T-helper 2 cell treated with Interferon-gamma antibody and Interleukin-4, amounts not matched to agents 5 μg/mL and 100 μg/mL, for 36 hours (primary cell): ENCODE measurements at regions not wholly inside any gene's neighbourhood (a gene's known extent, or its start where the extent isn't known, plus 50 kb on each side); places are given as distances from the start of the nearest gene placed in this dataset.
"Not testable (repeated sequence)": the region's sequence is repeated elsewhere in the genome, so short reads cannot be mapped to it uniquely, and the experiment has no call there.

Experiments
- DNase-seq: peaks from one replicate; pipeline ENCODE4 v3.0.0; 2021; ENCODE audit warnings: low spot score
- H3K27ac Mint-ChIP-seq: one replicate; pipeline ENCODE4 v1.8.0; 2021; ENCODE audit warnings: mild to moderate bottlenecking, mixed read lengths
- H3K27me3 Mint-ChIP-seq: one replicate; pipeline ENCODE4 v1.8.0; 2021; ENCODE audit warnings: low read depth, mixed read lengths
- H3K36me3 Mint-ChIP-seq: one replicate; pipeline ENCODE4 v1.8.0; 2021; ENCODE audit warnings: low read depth, mixed read lengths
- H3K4me1 Mint-ChIP-seq: one replicate; pipeline ENCODE4 v1.8.0; 2021; ENCODE audit warnings: low read depth, mixed read lengths
- H3K4me3 Mint-ChIP-seq: one replicate; pipeline ENCODE4 v1.8.0; 2022; ENCODE audit warnings: mild to moderate bottlenecking, moderate library complexity, mixed read lengths
- H3K9me3 Mint-ChIP-seq: one replicate; pipeline ENCODE4 v1.8.0; 2021; ENCODE audit warnings: mixed read lengths

DNA sequence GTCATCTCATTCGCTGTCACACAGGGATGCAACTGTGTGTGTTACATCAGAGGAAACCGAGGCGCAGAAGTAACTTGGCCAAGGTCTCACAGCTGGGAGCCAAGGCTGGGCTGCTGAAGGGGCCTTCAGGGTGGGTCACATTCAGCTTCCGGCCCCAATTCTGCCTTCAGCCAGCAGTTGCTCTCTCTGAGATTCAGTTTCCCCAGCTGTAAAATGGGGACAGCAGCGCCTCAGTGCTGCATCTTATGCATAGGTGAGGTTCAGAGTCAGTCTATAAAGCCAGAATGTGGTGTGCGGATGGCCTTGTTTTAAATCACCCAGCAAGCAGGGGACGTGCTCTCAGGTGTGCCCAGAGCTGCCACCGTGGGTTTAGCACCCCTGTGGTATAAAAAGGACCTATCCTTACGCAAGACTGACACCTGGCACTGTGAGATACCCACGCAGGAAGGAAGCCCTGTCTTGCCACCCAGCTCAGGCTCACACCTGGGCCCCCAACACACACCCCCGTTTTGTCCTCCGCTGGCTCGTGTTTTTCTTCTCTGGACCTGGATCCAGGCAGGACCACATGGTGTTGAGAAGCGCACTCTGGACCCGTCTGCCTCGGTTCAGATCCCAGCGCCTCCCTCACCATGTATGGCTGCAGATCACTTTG is 94.6 kb upstream of the GSE1 start:
- Mint-ChIP-seq H3K9me3 (no peaks in the 10 kb centered on the region), H3K27ac (no peak overlapping the region), H3K4me1 (no peaks in the 10 kb centered on the region), H3K36me3 (no peaks in the 10 kb centered on the region), H3K27me3 (no peaks in the 10 kb centered on the region), H3K4me3 (no peak overlapping the region)
- DNase-seq, result no peak

DNA sequence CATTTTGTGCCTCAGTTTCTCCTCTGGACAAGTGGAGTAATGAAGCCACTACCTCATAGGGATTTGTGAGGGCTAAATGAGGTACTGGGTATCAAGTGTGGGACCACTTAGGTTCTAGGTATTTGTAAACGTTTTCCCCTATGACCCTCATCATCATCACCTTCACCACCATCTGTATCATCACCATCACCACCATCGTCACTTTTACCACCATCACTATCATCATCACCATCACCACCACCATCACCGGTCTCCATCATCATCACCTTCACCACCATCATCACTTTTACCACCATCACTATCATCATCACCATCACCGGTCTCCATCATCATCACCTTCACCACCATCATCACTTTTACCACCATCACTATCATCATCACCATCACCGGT is 94.1 kb upstream of the GSE1 start:
- DNase-seq, H3K36me3 Mint-ChIP-seq, H3K4me1 Mint-ChIP-seq, H3K27ac Mint-ChIP-seq, H3K9me3 Mint-ChIP-seq, H3K4me3 Mint-ChIP-seq, H3K27me3 Mint-ChIP-seq: not testable (repeated sequence)

DNA sequence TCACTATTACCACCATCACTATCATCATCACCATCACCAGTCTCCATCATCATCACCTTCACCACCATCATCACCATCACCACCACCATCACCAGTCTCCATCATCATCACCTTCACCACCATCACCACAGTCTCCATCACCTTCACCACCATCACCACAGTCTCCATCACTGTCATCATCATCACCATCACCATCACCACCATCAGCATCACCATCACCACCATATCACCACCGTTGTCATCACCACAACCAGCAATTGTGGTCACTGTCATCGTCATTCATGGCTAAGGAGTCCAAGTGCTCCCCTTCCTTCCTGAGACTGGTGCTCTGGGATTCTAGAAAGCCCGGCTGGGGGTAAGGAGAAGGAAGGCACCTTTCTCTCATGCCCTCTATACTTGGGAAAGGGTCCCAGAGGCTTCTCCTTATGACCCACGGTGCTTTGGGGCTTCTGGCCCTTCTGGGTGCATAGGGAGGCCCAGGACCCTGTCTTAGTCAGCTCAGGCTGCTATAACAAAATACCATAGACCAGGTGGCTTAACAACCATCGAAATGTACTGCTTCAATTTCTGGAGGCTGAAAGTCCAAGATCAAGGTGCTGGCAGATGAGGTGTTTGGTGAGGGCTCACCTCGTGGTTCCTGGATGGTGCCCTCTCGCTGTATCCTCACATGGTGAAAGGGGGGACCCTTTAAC is 93.4 kb upstream of the GSE1 start:
- DNase-seq, result no peak
- H3K27ac Mint-ChIP-seq, result no peak overlapping the region
- H3K4me3 Mint-ChIP-seq, result no peak overlapping the region
- H3K27me3 Mint-ChIP-seq, result no peaks in the 10 kb centered on the region
- no peaks in the 10 kb centered on the region for H3K36me3 Mint-ChIP-seq
- H3K9me3 Mint-ChIP-seq, result no peaks in the 10 kb centered on the region
- H3K4me1 Mint-ChIP-seq, result no peaks in the 10 kb centered on the region

DNA sequence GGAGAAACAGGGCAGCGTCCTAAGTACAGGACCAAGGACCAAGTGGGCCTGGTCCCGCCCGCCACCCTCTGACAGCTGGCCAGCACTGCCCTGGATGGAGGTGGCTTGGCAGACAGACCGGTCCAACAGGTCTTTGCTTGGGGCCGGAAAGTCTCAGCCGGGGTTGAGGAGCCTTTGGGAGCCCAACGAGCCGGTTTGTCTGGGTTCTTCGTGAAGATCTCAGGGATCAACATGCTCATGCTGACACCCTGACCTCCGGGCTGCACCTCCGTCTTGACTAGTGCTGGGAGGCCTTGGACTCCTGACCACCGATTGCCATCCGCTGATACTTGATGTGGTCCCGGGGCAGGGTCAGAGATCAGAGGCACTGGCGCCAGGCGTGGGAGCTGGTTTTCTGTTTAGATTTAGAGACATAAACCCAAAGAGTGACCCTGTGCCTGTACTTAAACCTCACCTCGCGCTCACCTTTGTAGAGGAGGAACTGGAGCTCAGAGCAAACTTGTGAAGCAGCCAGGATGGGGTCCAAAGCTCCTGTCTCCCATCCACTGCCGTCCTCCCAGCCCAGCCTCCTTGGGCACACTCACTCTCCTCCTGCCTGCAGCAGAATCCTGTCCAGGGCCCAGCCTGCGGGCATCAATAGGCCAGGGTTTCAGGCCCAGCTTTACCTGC is 92.1 kb upstream of the GSE1 start:
- Mint-ChIP-seq H3K9me3 (no peaks in the 10 kb centered on the region), H3K4me3 (no peak overlapping the region), H3K36me3 (no peaks in the 10 kb centered on the region)

DNA sequence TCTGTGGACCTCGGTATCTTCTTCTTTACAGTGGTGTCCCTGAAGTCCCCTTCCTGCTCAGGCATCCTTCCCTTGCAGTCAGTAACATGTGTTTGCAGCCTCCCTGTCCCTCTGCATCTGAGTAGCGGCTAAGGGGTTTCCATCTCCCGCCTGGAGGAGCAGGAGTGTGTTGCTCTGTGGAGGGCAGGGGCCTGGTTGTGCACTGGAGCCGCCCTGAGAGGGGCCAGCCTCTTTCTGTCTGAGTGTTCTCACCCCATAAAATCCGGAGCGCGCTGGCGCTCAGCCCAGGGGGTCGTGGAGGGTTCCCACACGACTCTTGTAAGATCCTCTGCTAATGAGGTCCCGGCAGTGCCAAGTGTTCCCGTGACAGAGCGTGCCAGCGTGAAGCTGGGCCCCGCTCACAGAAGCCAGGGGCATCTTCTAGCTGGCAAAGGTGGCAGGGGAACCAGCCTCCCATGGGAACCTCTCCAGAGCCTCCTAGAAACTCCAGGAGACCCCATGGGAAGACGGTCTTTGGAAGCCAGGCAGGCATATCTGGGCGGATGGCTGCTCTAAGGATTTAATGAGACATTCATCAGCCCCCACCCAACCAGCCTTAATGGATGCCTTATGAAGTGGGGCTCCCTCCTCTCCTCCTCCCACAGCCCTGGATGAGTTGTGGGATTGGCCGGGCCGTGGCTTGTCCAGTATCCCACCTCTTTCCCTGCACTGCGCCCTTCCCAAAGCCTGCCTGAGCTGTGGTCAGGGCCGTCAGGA is 91.4 kb upstream of the GSE1 start:
- Mint-ChIP-seq H3K4me1 (no peaks in the 10 kb centered on the region), H3K27ac (no peak overlapping the region), H3K36me3 (no peaks in the 10 kb centered on the region), H3K27me3 (no peaks in the 10 kb centered on the region), H3K4me3 (no peak overlapping the region), H3K9me3 (no peaks in the 10 kb centered on the region)
- no peak for DNase-seq

More for the DNA sequence above, 92.1 kb upstream of the GSE1 start:
- no peak for DNase-seq
- Mint-ChIP-seq H3K27ac (no peak overlapping the region), H3K4me1 (no peaks in the 10 kb centered on the region), H3K27me3 (no peaks in the 10 kb centered on the region)

DNA sequence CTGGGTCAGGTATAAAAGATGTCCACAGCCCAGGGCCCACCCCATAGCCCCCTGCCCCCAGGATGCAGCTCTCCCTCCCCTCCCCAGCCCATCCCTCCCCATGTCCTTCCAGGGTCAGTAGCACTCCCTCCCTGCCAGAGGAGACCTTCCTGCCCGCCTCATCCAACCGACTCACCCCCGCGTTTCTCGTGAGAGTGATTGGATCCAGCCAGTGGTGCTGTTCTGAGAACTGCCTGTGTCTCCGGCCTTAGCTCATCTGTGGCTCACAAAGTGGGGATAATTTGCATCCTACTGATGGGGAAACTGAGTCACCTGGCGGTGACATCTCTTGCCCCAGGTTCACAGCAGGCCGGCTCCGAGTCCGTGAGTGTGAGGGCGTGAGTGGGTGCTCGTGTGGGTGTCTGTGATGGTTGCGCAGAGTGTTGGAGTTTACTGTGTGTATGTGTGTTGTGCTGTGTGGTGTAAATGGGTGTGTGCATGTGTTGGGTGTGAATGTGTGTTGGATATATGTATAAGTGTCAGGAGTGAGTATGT is 90.7 kb upstream of the GSE1 start:
- no peaks in the 10 kb centered on the region for H3K36me3 Mint-ChIP-seq

DNA sequence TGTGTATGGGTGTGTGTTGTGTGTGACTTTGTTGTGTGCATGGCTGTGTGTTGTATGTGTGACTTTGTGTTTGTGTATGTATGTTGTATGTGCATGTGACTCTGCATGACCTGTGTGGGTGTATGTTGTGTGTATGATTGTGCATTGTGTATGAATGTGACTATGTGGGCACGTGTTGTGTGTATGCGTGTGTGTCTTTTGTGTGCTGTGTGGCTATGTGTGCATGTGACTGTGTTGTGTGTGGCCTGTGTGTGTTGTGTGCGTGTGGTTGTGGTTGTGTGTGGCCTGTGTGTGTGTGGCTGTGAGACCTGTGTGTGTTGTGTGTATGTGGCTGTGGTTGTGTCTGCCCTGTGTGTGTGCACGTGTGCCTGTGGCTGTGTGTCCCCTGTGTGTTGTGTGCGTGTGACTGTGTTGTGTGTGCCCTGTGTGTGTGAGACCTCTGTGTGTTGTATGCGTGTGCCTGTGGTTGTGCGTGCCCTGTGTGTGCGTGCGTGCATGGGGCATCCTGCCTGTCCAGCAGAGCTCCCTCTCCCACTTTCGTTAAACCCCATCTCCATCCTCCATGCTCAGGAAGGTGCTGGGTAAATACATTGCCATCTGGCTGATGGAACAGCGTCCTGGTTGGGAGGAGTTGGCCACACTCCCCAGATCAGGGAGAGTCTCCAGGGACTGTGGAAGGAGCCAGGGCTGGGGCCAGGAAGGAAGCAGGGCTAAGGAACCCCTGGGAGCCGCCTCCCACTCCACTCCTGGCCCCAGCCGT is 90.1 kb upstream of the GSE1 start:
- Mint-ChIP-seq H3K9me3 (no peaks in the 10 kb centered on the region), H3K36me3 (no peaks in the 10 kb centered on the region), H3K27me3 (no peaks in the 10 kb centered on the region), H3K4me3 (no peak overlapping the region), H3K27ac (no peak overlapping the region), H3K4me1 (no peaks in the 10 kb centered on the region)
- DNase-seq, result no peak

More for the DNA sequence above, 90.7 kb upstream of the GSE1 start:
- H3K4me1 Mint-ChIP-seq, result no peaks in the 10 kb centered on the region
- DNase-seq, result no peak
- H3K27me3 Mint-ChIP-seq, result no peaks in the 10 kb centered on the region
- H3K4me3 Mint-ChIP-seq, result no peak overlapping the region
- no peaks in the 10 kb centered on the region for H3K9me3 Mint-ChIP-seq
- H3K27ac Mint-ChIP-seq, result no peak overlapping the region

DNA sequence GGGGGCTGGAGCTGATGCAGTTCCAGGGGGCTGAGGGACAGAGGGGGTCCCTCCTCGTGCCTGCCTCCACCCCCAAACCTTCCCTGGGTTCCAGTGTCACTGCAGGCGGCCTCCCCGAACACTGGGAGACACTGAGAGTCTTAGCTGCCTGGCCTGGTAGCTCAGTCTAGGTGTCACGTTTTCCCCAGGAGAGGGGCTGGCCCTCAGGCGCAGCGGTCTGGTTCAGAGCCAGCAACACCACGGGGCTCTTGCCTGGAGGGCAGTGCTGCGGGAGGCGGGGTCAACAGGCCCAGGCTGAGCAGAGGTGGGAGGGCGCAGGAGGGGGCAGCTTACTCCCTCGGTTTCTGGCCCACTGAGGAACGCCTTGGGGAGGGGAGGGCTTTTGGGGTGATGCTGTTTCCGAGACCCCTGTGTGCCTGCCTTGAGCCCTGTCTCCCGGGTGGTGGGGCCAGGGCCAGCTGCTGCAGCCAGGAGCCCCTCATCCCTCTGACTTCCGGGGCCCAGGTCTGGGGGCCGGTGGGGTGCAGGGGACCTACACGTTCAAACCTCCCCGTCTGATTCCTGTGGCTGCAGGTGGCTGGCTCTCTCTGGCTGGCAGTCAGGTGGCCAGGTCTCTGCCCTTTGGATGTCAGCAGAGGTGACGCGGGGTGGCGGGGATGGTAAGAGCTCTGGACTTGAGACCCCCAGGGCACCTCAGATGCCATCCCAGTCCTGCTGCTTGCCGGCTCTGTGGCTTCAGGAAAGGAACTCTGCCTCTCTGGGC is 89.3 kb upstream of the GSE1 start:
- Mint-ChIP-seq H3K27me3 (no peaks in the 10 kb centered on the region), H3K36me3 (no peaks in the 10 kb centered on the region), H3K4me3 (no peak overlapping the region), H3K4me1 (no peaks in the 10 kb centered on the region), H3K9me3 (no peaks in the 10 kb centered on the region), H3K27ac (no peak overlapping the region)
- no peak for DNase-seq

DNA sequence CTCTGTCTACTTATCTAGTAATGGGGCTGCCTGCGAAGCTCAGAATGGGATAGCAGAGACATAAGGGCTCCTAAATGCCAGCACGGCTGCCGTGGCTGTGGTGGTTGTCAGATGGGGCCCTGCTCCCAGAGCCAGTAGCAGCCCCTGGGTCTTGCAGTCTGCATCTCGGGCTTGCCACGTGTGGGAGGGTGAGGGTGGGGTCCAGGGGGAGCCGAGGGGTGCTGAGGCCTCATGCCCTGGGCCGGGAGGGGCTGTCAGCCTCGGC is 88.8 kb upstream of the GSE1 start:
- no peak overlapping the region for H3K4me3 Mint-ChIP-seq
- no peaks in the 10 kb centered on the region for H3K27me3 Mint-ChIP-seq
- H3K4me1 Mint-ChIP-seq, result no peaks in the 10 kb centered on the region
- no peaks in the 10 kb centered on the region for H3K9me3 Mint-ChIP-seq
- DNase-seq, result no peak
- no peak overlapping the region for H3K27ac Mint-ChIP-seq
- H3K36me3 Mint-ChIP-seq, result no peaks in the 10 kb centered on the region

DNA sequence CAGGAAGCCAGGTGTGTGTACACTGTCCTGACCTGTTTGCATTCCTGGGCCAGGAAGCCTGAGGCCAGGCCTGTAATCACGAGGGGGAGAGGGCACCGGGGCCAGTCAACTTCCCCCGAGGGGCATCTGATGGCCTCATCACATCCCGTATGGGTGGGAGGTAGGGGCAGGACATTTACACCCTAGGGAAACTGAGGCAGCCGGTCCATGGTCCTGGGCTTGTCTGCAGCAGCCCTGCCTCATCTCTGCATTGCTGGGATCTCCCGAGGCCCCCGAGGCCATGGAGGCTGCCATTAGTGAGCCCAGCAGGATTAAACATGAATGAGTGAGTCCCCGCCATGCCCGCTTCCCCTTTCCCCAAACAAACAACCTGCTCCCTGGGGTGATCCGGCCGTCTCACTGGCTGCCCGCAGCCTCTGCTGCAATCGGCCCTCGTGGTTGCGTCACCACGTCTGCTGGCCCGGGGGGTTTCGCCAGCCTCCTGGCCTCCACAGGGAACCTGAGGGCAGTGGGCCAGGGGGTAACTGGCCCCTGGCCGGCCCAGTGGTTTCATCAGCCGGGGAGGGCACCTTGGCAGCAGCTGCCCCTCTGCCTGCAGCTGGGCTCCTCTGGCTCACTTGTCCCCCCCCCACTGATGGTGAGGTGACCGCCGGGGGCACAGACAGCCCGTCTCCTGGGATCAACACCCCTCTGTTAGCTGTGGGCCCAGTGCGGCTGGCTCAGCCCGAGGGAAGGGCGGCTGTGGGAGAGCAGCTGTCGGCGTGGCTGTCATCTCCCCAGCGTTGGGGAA is 88.3 kb upstream of the GSE1 start:
- no peak for DNase-seq
- H3K4me1 Mint-ChIP-seq, result no peaks in the 10 kb centered on the region

DNA sequence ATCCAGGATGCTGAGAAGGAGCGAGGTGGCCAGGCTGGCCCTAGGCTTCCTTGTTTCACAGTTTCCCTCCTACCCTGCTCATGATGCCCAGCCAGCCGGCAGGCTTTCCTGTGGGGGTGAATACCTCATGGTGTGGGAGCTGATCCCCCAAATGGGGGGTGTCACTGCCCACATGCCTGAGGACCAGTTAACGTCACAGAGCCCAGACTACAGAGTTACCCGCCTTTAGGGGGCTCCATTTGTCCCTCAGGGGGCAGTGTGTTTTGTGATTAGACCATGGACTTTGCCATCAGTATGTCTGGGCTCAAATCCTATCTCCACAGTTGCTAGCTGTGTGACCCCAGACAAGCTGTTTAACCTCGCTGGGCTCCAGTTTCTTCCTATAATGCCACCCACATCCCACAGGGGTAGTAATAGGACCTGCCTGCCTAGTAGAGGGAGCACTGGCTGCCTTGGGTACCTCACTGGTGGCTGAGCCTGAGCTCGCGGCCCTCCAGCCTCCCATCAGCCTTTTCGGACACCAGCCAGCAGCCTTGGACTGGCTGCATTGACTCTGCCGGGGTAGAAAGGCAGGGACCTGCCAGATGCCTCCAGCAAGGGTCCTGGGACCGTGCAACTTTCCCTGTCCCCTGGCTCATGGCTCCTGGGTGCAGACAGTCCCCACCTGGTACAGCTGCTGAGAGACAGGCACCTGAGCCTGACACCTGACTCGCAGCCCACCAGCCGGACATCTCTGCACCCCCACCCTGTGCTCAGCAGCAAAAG is 87.5 kb upstream of the GSE1 start:
- Mint-ChIP-seq H3K9me3 (no peaks in the 10 kb centered on the region), H3K4me3 (no peak overlapping the region), H3K36me3 (no peaks in the 10 kb centered on the region), H3K27me3 (no peaks in the 10 kb centered on the region), H3K4me1 (no peaks in the 10 kb centered on the region), H3K27ac (no peak overlapping the region)
- DNase-seq, result no peak

More for the DNA sequence above, 88.3 kb upstream of the GSE1 start:
- no peaks in the 10 kb centered on the region for H3K9me3 Mint-ChIP-seq
- H3K36me3 Mint-ChIP-seq, result no peaks in the 10 kb centered on the region
- no peak overlapping the region for H3K27ac Mint-ChIP-seq
- H3K4me3 Mint-ChIP-seq, result no peak overlapping the region
- H3K27me3 Mint-ChIP-seq, result no peaks in the 10 kb centered on the region
